ENCODE measurements at regions not wholly inside any gene's neighbourhood (a gene's known extent, or its start where the extent isn't known, plus 50 kb on each side); places are given as distances from the start of the nearest gene placed in this dataset.

DNA sequence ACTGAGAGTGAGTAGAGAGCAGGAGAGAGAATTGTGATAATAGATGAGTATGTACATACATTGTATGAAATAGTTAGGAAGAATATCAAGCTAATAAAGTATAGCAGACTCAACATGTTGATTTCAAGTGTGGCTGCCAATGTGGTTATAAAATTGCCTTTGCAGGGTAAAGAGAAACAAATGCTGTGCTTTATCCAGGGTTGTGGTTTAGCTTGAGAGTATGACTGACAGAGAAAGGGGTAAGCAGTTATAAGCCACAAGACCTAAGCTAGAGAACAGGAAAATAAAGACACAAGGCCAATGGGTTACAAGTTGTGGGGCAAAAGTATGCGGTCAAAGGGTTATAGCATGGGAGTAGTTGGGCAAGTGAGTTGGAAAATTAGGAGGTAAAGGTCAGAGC, 1217.5 kb downstream of the DIAPH3 start:
- Mint-ChIP-seq H3K9me3 (ENCODE audit: unreplicated experiment) (peaks cover 48% of the 10 kb centered on the region), H3K27me3 (ENCODE audit: insufficient read depth, unreplicated experiment) (peaks cover 12% of the 10 kb centered on the region), H3K4me3 (ENCODE audit: unreplicated experiment) (no peak overlapping the region), H3K4me1 (ENCODE audit: insufficient read depth, unreplicated experiment) (no peaks in the 10 kb centered on the region), H3K27ac (ENCODE audit: low read depth, unreplicated experiment) (no peak overlapping the region), H3K36me3 (ENCODE audit: insufficient read depth, unreplicated experiment) (no peaks in the 10 kb centered on the region)
- POLR2A ChIA-PET = interaction anchor here (0.7 kb wide), 1 partner anchor 15 kb away, joined by 3 read pairs; no protein-coding TSS in a partner anchor
- TF ChIP-seq, protein P1, sequence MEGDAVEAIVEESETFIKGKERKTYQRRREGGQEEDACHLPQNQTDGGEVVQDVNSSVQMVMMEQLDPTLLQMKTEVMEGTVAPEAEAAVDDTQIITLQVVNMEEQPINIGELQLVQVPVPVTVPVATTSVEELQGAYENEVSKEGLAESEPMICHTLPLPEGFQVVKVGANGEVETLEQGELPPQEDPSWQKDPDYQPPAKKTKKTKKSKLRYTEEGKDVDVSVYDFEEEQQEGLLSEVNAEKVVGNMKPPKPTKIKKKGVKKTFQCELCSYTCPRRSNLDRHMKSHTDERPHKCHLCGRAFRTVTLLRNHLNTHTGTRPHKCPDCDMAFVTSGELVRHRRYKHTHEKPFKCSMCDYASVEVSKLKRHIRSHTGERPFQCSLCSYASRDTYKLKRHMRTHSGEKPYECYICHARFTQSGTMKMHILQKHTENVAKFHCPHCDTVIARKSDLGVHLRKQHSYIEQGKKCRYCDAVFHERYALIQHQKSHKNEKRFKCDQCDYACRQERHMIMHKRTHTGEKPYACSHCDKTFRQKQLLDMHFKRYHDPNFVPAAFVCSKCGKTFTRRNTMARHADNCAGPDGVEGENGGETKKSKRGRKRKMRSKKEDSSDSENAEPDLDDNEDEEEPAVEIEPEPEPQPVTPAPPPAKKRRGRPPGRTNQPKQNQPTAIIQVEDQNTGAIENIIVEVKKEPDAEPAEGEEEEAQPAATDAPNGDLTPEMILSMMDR (IDR thresholded peaks at IDR 0.05; ENCODE audit: unreplicated experiment) = no peak
- CTCF ChIA-PET = no interaction called here
- intact Hi-C loops (cut with micrococcal nuclease) = no loop called here
- no TSS peak for BruUV-seq (replicated peaks)
- DNase-seq (ENCODE audit: unreplicated experiment) = no peak

DNA sequence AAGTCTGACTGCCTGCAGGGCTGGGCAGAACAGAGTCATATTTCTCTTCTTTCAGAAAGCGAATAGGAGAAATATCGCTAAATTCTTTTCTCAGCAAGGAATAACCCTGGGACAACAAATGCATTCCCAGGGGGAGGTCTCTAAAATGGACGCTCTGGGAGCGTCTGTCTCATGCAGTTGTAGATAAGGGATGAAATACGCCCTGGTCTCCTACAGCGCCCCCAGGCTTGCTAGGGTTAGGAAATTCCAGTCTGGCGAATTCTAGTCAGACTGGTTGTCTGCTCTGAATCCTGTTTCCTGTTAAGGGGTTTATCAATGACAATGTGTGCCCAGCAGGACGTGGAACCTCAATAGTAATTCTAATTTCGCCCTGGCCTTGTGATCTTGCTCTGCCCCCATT, 1214.1 kb downstream of the DIAPH3 start:
- DNase-seq (ENCODE audit: unreplicated experiment) = no peak
- intact Hi-C loops (cut with micrococcal nuclease) = no loop called here
- ChIA-PET CTCF (no interaction called here), POLR2A (no interaction called here)
- TF ChIP-seq, protein P1 (IDR thresholded peaks at IDR 0.05; ENCODE audit: unreplicated experiment) = no peak
- Mint-ChIP-seq H3K36me3 (ENCODE audit: insufficient read depth, unreplicated experiment) (no peaks in the 10 kb centered on the region), H3K4me3 (ENCODE audit: unreplicated experiment) (no peak overlapping the region), H3K4me1 (ENCODE audit: insufficient read depth, unreplicated experiment) (no peaks in the 10 kb centered on the region), H3K9me3 (ENCODE audit: unreplicated experiment) (peaks cover 40% of the 10 kb centered on the region), H3K27me3 (ENCODE audit: insufficient read depth, unreplicated experiment) (peaks cover 33% of the 10 kb centered on the region), H3K27ac (ENCODE audit: low read depth, unreplicated experiment) (no peak overlapping the region)
- BruUV-seq (replicated peaks) = no TSS peak

DNA sequence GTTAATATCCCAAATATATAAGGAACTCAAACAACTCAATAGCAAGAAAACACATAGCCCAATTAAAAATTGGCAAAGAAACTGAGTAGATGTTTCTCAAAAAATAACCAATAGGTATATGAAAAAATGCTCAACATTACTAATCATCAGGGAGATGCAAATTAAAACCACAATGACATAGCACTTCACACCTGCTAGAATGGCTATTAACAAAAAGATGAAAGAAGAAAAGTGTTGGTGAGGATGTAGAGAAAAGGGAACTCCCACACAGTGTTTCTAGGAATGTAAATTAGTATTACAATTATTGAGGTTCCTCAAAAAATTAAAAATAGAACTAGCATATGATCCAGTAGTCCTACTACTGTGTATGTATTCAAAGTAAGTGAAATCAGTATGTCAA, 1212.8 kb downstream of the DIAPH3 start:
- H3K27me3 Mint-ChIP-seq (ENCODE audit: insufficient read depth, unreplicated experiment) = peaks cover 42% of the 10 kb centered on the region
- TF ChIP-seq, protein P1 (IDR thresholded peaks at IDR 0.05; ENCODE audit: unreplicated experiment) = no peak
- no peak overlapping the region for H3K27ac Mint-ChIP-seq (ENCODE audit: low read depth, unreplicated experiment)
- ChIA-PET CTCF (no interaction called here), POLR2A (no interaction called here)
- no peaks in the 10 kb centered on the region for H3K4me1 Mint-ChIP-seq (ENCODE audit: insufficient read depth, unreplicated experiment)
- no peak for DNase-seq (ENCODE audit: unreplicated experiment)
- intact Hi-C loops (cut with micrococcal nuclease) = no loop called here
- H3K9me3 Mint-ChIP-seq (ENCODE audit: unreplicated experiment) = peaks cover 27% of the 10 kb centered on the region
- no TSS peak for BruUV-seq (replicated peaks)
- H3K4me3 Mint-ChIP-seq (ENCODE audit: unreplicated experiment) = no peak overlapping the region
- no peaks in the 10 kb centered on the region for H3K36me3 Mint-ChIP-seq (ENCODE audit: insufficient read depth, unreplicated experiment)

DNA sequence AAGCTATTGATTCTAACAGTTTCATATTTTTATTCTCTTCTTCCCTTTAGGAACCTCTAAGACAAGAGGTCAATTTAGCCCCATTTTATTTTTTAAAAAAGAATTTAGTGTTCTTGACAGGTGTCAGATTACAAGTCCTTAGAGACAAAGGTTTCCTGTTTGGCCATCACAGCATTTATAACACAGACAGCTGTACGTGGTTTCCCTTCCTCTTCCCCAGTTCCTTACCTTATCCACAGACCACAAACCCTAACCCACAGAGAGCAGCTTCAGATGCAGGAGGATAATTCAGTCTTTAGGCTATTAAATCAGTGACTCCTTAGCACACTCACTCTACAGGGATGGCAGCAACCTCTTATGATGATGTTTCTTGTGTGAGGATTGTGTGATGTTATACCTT, 1210.1 kb downstream of the DIAPH3 start:
- no peak for DNase-seq (ENCODE audit: unreplicated experiment)
- H3K36me3 Mint-ChIP-seq (ENCODE audit: insufficient read depth, unreplicated experiment) = no peaks in the 10 kb centered on the region
- no peak overlapping the region for H3K4me3 Mint-ChIP-seq (ENCODE audit: unreplicated experiment)
- intact Hi-C loops (cut with micrococcal nuclease) = no loop called here
- ChIA-PET POLR2A (no interaction called here), CTCF (no interaction called here)
- H3K4me1 Mint-ChIP-seq (ENCODE audit: insufficient read depth, unreplicated experiment) = no peaks in the 10 kb centered on the region
- no TSS peak for BruUV-seq (replicated peaks)
- TF ChIP-seq, protein P1 (IDR thresholded peaks at IDR 0.05; ENCODE audit: unreplicated experiment) = no peak
- H3K9me3 Mint-ChIP-seq (ENCODE audit: unreplicated experiment) = peaks cover 22% of the 10 kb centered on the region
- no peak overlapping the region for H3K27ac Mint-ChIP-seq (ENCODE audit: low read depth, unreplicated experiment)
- H3K27me3 Mint-ChIP-seq (ENCODE audit: insufficient read depth, unreplicated experiment) = peaks cover 42% of the 10 kb centered on the region
